WTC11 (cell line): ENCODE measurements at regions not wholly inside any gene's neighbourhood (a gene's known extent, or its start where the extent isn't known, plus 50 kb on each side); places are given as distances from the start of the nearest gene placed in this dataset.

ENCODE experiments used
- ATAC-seq: fragments of 200-7000 bp; cut with Tn5 transposase; 2 replicates; pipeline ENCODE4 v1.10.0; 2021; ENCODE audit warnings: mild to moderate bottlenecking, moderate library complexity
- CTCF ChIA-PET: fragments of 300-600 bp; sonication (Branson Sonifier 250); formaldehyde crosslinking; loops from one replicate; lab custom pipeline; 2021; ENCODE audit warnings: antibody characterized with exemption; lab: Charles Lee
- POLR2A ChIA-PET: fragments of 350-600 bp; sonication (Branson Sonifier 250); formaldehyde crosslinking; loops from one replicate; lab custom pipeline; 2021; ENCODE audit warnings: antibody characterized with exemption; lab: Charles Lee
- DNase-seq: peaks from one replicate; pipeline ENCODE4 v3.0.0; 2021; ENCODE audit warnings: low spot score
- H3K27ac Mint-ChIP-seq: 2 replicates; pipeline ENCODE4 v1.8.0; 2021; ENCODE audit warnings: mixed read lengths
- H3K27me3 Mint-ChIP-seq: 2 replicates; pipeline ENCODE4 v1.8.0; 2021; ENCODE audit warnings: low read depth, mild to moderate bottlenecking, moderate library complexity, mixed read lengths
- H3K36me3 Mint-ChIP-seq: 2 replicates; pipeline ENCODE4 v1.8.0; 2021; ENCODE audit warnings: mixed read lengths
- H3K4me1 Mint-ChIP-seq: 2 replicates; pipeline ENCODE4 v1.8.0; 2022; ENCODE audit warnings: mixed read lengths
- H3K4me3 Mint-ChIP-seq: 2 replicates; pipeline ENCODE4 v1.8.0; 2021; ENCODE audit warnings: mild to moderate bottlenecking, moderate library complexity, mixed read lengths
- H3K9me3 Mint-ChIP-seq: 2 replicates; pipeline ENCODE4 v1.8.0; 2021; ENCODE audit warnings: mixed read lengths
- CDX4 ChIP-seq: fragments of 250-450 bp; sonication (Bioruptor Pico); IDR thresholded peaks from 2 replicates; pipeline ENCODE4 v1.9.0; 2021; ENCODE audit warnings: moderate library complexity, mild to moderate bottlenecking, inconsistent platforms, borderline replicate concordance
- CREB1 ChIP-seq: sonication (generic); formaldehyde crosslinking; IDR thresholded peaks from 2 replicates; pipeline ENCODE4 v1.8.0; 2023; ENCODE audit warnings: mild to moderate bottlenecking, missing genetic modification reagents
- E2F5 ChIP-seq: sonication (generic); formaldehyde crosslinking; IDR thresholded peaks from 2 replicates; pipeline ENCODE4 v1.8.1; 2022; ENCODE audit warnings: mild to moderate bottlenecking, moderate library complexity, missing genetic modification reagents
- ETV6 ChIP-seq: sonication (generic); formaldehyde crosslinking; IDR thresholded peaks from 2 replicates; pipeline ENCODE4 v1.8.1; 2022; ENCODE audit warnings: mild to moderate bottlenecking, missing genetic modification reagents
- GABPB1 ChIP-seq: sonication (generic); formaldehyde crosslinking; IDR thresholded peaks from 2 replicates; pipeline ENCODE4 v1.8.1; 2023; ENCODE audit warnings: mild to moderate bottlenecking, missing genetic modification reagents
- IRF1 ChIP-seq: sonication (generic); formaldehyde crosslinking; IDR thresholded peaks from 2 replicates; pipeline ENCODE4 v1.8.0; 2023; ENCODE audit warnings: missing genetic modification reagents
- JAZF1 ChIP-seq: fragments of 250-450 bp; sonication (Bioruptor Pico); IDR thresholded peaks from 2 replicates; pipeline ENCODE4 v1.9.0; 2021; ENCODE audit warnings: moderate library complexity, mild to moderate bottlenecking, inconsistent platforms
- MAX ChIP-seq: sonication (generic); formaldehyde crosslinking; IDR thresholded peaks from 2 replicates; pipeline ENCODE4 v1.8.0; 2022; ENCODE audit warnings: mild to moderate bottlenecking, missing genetic modification reagents
- MXD4 ChIP-seq: fragments of 250-450 bp; sonication (Bioruptor Pico); IDR thresholded peaks from 2 replicates; pipeline ENCODE4 v1.8.0; 2021; ENCODE audit warnings: mild to moderate bottlenecking, moderate library complexity, borderline replicate concordance
- NFE2L1 ChIP-seq: sonication (generic); formaldehyde crosslinking; IDR thresholded peaks from 2 replicates; pipeline ENCODE4 v1.8.1; 2023; ENCODE audit warnings: missing genetic modification reagents
- NFYB ChIP-seq: sonication (generic); formaldehyde crosslinking; conservative IDR thresholded peaks from 2 replicates; pipeline ENCODE4 v1.8.0; 2022; ENCODE audit warnings: low read depth, missing genetic modification reagents
- NR2C2 ChIP-seq: sonication (generic); formaldehyde crosslinking; IDR thresholded peaks from 2 replicates; pipeline ENCODE4 v1.8.0; 2022; ENCODE audit warnings: mild to moderate bottlenecking, missing genetic modification reagents
- OVOL2 ChIP-seq: fragments of 250-450 bp; sonication (Bioruptor Pico); IDR thresholded peaks from 2 replicates; pipeline ENCODE4 v1.9.0; 2021; ENCODE audit warnings: mild to moderate bottlenecking, borderline replicate concordance
- PRRX2 ChIP-seq: fragments of 250-450 bp; sonication (Bioruptor Pico); IDR thresholded peaks from 2 replicates; pipeline ENCODE4 v1.8.0; 2021; ENCODE audit warnings: mild to moderate bottlenecking
- SMAD3 ChIP-seq: sonication (generic); formaldehyde crosslinking; IDR thresholded peaks from 2 replicates; pipeline ENCODE4 v1.8.0; 2022; ENCODE audit warnings: missing genetic modification reagents, mild to moderate bottlenecking, borderline replicate concordance
- SOX15 ChIP-seq: fragments of 250-450 bp; sonication (Bioruptor Pico); IDR thresholded peaks from 2 replicates; pipeline ENCODE4 v1.9.0; 2021; ENCODE audit warnings: mild to moderate bottlenecking
- SP1 ChIP-seq: sonication (generic); formaldehyde crosslinking; conservative IDR thresholded peaks from 2 replicates; pipeline ENCODE4 v1.8.1; 2022; ENCODE audit warnings: missing genetic modification reagents
- TEAD4 ChIP-seq: sonication (generic); formaldehyde crosslinking; IDR thresholded peaks from 2 replicates; pipeline ENCODE4 v1.8.0; 2022; ENCODE audit warnings: mild to moderate bottlenecking, missing genetic modification reagents
- ZMAT4 ChIP-seq: fragments of 250-450 bp; sonication (Bioruptor Pico); IDR thresholded peaks from 2 replicates; pipeline ENCODE4 v1.9.0; 2021; ENCODE audit warnings: mild to moderate bottlenecking
- ZNF121 ChIP-seq: sonication (generic); formaldehyde crosslinking; IDR thresholded peaks from 2 replicates; pipeline ENCODE4 v1.8.0; 2023; ENCODE audit warnings: missing genetic modification reagents
- ZNF138 ChIP-seq: sonication (generic); formaldehyde crosslinking; conservative IDR thresholded peaks from 2 replicates; pipeline ENCODE4 v1.8.1; 2022; ENCODE audit warnings: mild to moderate bottlenecking, moderate library complexity, missing genetic modification reagents
- ZNF423 ChIP-seq: fragments of 250-450 bp; sonication (Bioruptor Pico); IDR thresholded peaks from 2 replicates; pipeline ENCODE4 v2.1.2; 2022; ENCODE audit warnings: mild to moderate bottlenecking, moderate library complexity
- TF ChIP-seq, protein P1 (sequence below): sonication (generic); formaldehyde crosslinking; IDR thresholded peaks from 2 replicates; pipeline ENCODE4 v1.8.0; 2022; ENCODE audit warnings: mild to moderate bottlenecking, missing genetic modification reagents
- TF ChIP-seq, protein P2 (sequence below): sonication (generic); formaldehyde crosslinking; IDR thresholded peaks from 2 replicates; pipeline ENCODE4 v1.8.1; 2022; ENCODE audit warnings: low read depth, missing genetic modification reagents, borderline replicate concordance

DNA sequence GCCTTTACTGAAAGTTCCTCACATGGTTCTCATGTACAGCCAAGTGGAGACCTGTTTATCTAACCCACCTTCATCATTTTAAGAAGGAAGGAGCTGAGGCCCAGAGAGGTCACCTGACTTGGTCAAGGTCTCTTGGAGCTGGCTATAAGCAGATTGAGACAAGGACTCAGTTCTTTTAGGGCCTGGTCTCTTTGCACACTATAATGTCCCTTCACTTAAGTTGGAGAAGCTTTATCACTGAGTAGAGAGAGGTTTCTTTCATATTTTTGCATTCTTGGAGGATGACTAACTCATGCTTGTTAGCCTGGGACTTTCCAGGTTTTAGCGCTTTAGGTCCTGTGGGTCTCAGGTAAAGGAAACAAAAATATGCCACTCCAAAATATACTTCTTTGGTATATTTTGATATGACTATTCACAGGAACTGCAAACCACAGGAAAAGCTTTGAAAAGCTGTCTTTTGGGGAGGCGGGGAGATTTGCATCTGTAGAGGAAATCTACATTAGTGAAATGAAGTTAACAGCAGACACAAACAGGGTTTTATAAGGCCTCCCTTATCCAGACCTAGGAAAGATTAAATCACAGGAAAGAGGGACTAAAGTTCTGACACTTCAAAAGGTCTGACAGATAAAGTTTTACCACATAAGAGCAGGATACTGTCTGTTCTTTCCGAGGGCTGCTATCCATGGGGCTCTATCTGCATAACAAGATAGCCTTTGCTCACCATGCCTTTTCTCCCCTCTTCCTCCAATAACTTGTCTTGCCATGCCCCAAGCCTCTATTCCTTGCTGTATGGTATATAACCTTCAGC, 95.8 kb upstream of the ANKRD55 start:
- Mint-ChIP-seq H3K27ac (no peak overlapping the region), H3K9me3 (peaks cover 15% of the 10 kb centered on the region), H3K4me1 (peaks cover 15% of the 10 kb centered on the region), H3K27me3 (peaks cover 8% of the 10 kb centered on the region), H3K36me3 (peaks cover 11% of the 10 kb centered on the region), H3K4me3 (no peak overlapping the region)
- TF ChIP-seq ZNF423 (CRISPR knock-in tag) (no peak), ZNF138 (CRISPR knock-in tag) (no peak), IRF1 (CRISPR knock-in tag) (no peak)
- TF ChIP-seq, protein P1, sequence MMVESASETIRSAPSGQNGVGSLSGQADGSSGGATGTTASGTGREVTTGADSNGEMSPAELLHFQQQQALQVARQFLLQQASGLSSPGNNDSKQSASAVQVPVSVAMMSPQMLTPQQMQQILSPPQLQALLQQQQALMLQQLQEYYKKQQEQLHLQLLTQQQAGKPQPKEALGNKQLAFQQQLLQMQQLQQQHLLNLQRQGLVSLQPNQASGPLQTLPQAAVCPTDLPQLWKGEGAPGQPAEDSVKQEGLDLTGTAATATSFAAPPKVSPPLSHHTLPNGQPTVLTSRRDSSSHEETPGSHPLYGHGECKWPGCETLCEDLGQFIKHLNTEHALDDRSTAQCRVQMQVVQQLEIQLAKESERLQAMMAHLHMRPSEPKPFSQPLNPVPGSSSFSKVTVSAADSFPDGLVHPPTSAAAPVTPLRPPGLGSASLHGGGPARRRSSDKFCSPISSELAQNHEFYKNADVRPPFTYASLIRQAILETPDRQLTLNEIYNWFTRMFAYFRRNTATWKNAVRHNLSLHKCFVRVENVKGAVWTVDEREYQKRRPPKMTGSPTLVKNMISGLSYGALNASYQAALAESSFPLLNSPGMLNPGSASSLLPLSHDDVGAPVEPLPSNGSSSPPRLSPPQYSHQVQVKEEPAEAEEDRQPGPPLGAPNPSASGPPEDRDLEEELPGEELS (CRISPR knock-in tag), result no peak
- DNase-seq (no peak), ATAC-seq (peak; percentile 28; the same call in 1 of the 2 replicates)
- CTCF ChIA-PET, result interaction anchor here (1.6 kb wide), 1 partner anchor 58 kb away, joined by 4 read pairs; no protein-coding TSS in a partner anchor
- POLR2A ChIA-PET, result interaction anchor here (0.6 kb wide), 1 partner anchor 84 kb away, joined by 3 read pairs; no protein-coding TSS in a partner anchor

GRCh38 chr5:56327809-56328208, 94.7 kb upstream of the ANKRD55 start:
- ChIA-PET POLR2A (no interaction called here), CTCF (no interaction called here)
- no peak overlapping the region for H3K4me3 Mint-ChIP-seq
- TF ChIP-seq ZNF121 (CRISPR knock-in tag) (no peak), OVOL2 (CRISPR knock-in tag) (no peak), TEAD4 (CRISPR knock-in tag) (no peak), SMAD3 (CRISPR knock-in tag) (no peak), ZMAT4 (CRISPR knock-in tag) (no peak)
- TF ChIP-seq, protein P2, sequence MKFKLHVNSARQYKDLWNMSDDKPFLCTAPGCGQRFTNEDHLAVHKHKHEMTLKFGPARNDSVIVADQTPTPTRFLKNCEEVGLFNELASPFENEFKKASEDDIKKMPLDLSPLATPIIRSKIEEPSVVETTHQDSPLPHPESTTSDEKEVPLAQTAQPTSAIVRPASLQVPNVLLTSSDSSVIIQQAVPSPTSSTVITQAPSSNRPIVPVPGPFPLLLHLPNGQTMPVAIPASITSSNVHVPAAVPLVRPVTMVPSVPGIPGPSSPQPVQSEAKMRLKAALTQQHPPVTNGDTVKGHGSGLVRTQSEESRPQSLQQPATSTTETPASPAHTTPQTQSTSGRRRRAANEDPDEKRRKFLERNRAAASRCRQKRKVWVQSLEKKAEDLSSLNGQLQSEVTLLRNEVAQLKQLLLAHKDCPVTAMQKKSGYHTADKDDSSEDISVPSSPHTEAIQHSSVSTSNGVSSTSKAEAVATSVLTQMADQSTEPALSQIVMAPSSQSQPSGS (CRISPR knock-in tag), result no peak
- H3K36me3 Mint-ChIP-seq, result peaks cover 5% of the 10 kb centered on the region; the same call in 1 of the 2 replicates
- peaks cover 9% of the 10 kb centered on the region for H3K9me3 Mint-ChIP-seq
- DNase-seq, result no peak
- H3K4me1 Mint-ChIP-seq, result peaks cover 15% of the 10 kb centered on the region
- ATAC-seq, result no peak
- peaks cover 7% of the 10 kb centered on the region for H3K27me3 Mint-ChIP-seq
- H3K27ac Mint-ChIP-seq, result no peak overlapping the region

- peaks cover 7% of the 10 kb centered on the region for H3K27me3 Mint-ChIP-seq
- POLR2A ChIA-PET, result no interaction called here
- H3K9me3 Mint-ChIP-seq, result no peaks in the 10 kb centered on the region
- H3K36me3 Mint-ChIP-seq, result no peaks in the 10 kb centered on the region
- no peak overlapping the region for H3K27ac Mint-ChIP-seq
- no peak overlapping the region for H3K4me3 Mint-ChIP-seq
- H3K4me1 Mint-ChIP-seq, result peaks cover 15% of the 10 kb centered on the region
- ATAC-seq, result no peak
- CTCF ChIA-PET, result no interaction called here
- DNase-seq, result no peak
- TF ChIP-seq NFE2L1, result no peak
- no peak for TF ChIP-seq ZNF138 (CRISPR knock-in tag)
- no peak for TF ChIP-seq MAX
- TF ChIP-seq GABPB1 (CRISPR knock-in tag), result no peak
- no peak for TF ChIP-seq SOX15
- TF ChIP-seq CREB1 (CRISPR knock-in tag), result no peak
- no peak for TF ChIP-seq SP1 (CRISPR knock-in tag)
- no peak for TF ChIP-seq ZMAT4 (CRISPR knock-in tag)
- no peak for TF ChIP-seq JAZF1 (CRISPR knock-in tag)
- no peak for TF ChIP-seq ETV6 (CRISPR knock-in tag)
- no peak for TF ChIP-seq PRRX2 (CRISPR knock-in tag)
- TF ChIP-seq MXD4 (CRISPR knock-in tag), result no peak
- no peak for TF ChIP-seq NFYB (CRISPR knock-in tag)
- no peak for TF ChIP-seq CDX4
- no peak for TF ChIP-seq NR2C2 (CRISPR knock-in tag)
- TF ChIP-seq IRF1 (CRISPR knock-in tag), result no peak
- no peak for TF ChIP-seq E2F5 (CRISPR knock-in tag)
Observed at GRCh38 chr5:56326770-56327169, 93.6 kb upstream of the ANKRD55 start.
